H9 (cell line): ENCODE measurements at regions not wholly inside any gene's neighbourhood (a gene's known extent, or its start where the extent isn't known, plus 50 kb on each side); places are given as distances from the start of the nearest gene placed in this dataset.

Source experiments
- DNase-seq: peaks from one replicate; pipeline ENCODE4 v3.0.0-alpha.2; 2017
- H2AFZ ChIP-seq: one replicate; pipeline ENCODE4 v1.6.1; 2013; ENCODE audit warnings: mild to moderate bottlenecking, low read length, control low read depth, moderate library complexity
- H2AK5ac ChIP-seq: 2 replicates; pipeline ENCODE4 v1.6.1; 2013; ENCODE audit warnings: low read length, control low read depth, mixed read lengths; ENCODE audit not compliant: insufficient read length
- H2BK120ac ChIP-seq: one replicate; pipeline ENCODE4 v1.6.1; 2013; ENCODE audit warnings: low read depth, mild to moderate bottlenecking, low read length, control low read depth, inconsistent platforms; ENCODE audit not compliant: poor library complexity, severe bottlenecking
- H2BK12ac ChIP-seq: 2 replicates; pipeline ENCODE4 v1.6.1; 2013; ENCODE audit warnings: low read length, control low read depth, mixed read lengths, low read depth; ENCODE audit not compliant: insufficient read length
- H2BK15ac ChIP-seq: 2 replicates; pipeline ENCODE4 v1.6.1; 2013; ENCODE audit warnings: low read depth, low read length, control low read depth
- H2BK20ac ChIP-seq: one replicate; pipeline ENCODE4 v1.6.1; 2013; ENCODE audit warnings: low read depth, mild to moderate bottlenecking, low read length, control low read depth, inconsistent platforms; ENCODE audit not compliant: poor library complexity, severe bottlenecking
- H2BK5ac ChIP-seq: 2 replicates; pipeline ENCODE4 v1.6.1; 2013; ENCODE audit warnings: low read length, control low read depth, mixed read lengths; ENCODE audit not compliant: insufficient read length
- H3K14ac ChIP-seq: 2 replicates; pipeline ENCODE4 v1.6.1; 2013; ENCODE audit warnings: low read length, control low read depth; ENCODE audit not compliant: insufficient read depth
- H3K18ac ChIP-seq: 2 replicates; pipeline ENCODE4 v1.6.1; 2013; ENCODE audit warnings: low read depth, mild to moderate bottlenecking, mixed read lengths, low read length, control low read depth; ENCODE audit not compliant: insufficient read length
- H3K23ac ChIP-seq: 2 replicates; pipeline ENCODE4 v1.6.1; 2013; ENCODE audit warnings: low read length, control low read depth, mixed read lengths, low read depth; ENCODE audit not compliant: insufficient read length
- H3K23me2 ChIP-seq: 2 replicates; pipeline ENCODE4 v1.6.1; 2013; ENCODE audit warnings: low read depth, mild to moderate bottlenecking, mixed read lengths, low read length, control low read depth; ENCODE audit not compliant: insufficient read length, poor library complexity, severe bottlenecking
- H3K27ac ChIP-seq: 2 replicates; pipeline ENCODE4 v1.5.1; 2013; ENCODE audit warnings: low read length, control low read depth, mixed read lengths, low read depth; ENCODE audit not compliant: insufficient read length
- H3K27me3 ChIP-seq: 2 replicates; pipeline ENCODE4 v1.6.1; 2013; ENCODE audit warnings: low read length, control low read depth, inconsistent platforms; ENCODE audit not compliant: insufficient read depth
- H3K4ac ChIP-seq: 2 replicates; pipeline ENCODE4 v1.6.1; 2013; ENCODE audit warnings: low read depth, mild to moderate bottlenecking, control low read depth, inconsistent platforms, low read length, moderate library complexity
- H3K4me1 ChIP-seq: 2 replicates; pipeline ENCODE4 v1.6.1; 2013; ENCODE audit warnings: low read length, control low read depth, inconsistent platforms; ENCODE audit not compliant: insufficient read depth
- H3K4me2 ChIP-seq: 2 replicates; pipeline ENCODE4 v1.6.1; 2013; ENCODE audit warnings: low read length, control low read depth, mixed read lengths; ENCODE audit not compliant: insufficient read length, insufficient read depth
- H3K56ac ChIP-seq: 2 replicates; pipeline ENCODE4 v1.6.1; 2013; ENCODE audit warnings: low read depth, mild to moderate bottlenecking, mixed read lengths, low read length, control low read depth; ENCODE audit not compliant: insufficient read length
- H3K79me1 ChIP-seq: 2 replicates; pipeline ENCODE4 v1.6.1; 2013; ENCODE audit warnings: low read depth, mild to moderate bottlenecking, moderate library complexity, low read length, control low read depth, inconsistent platforms; ENCODE audit not compliant: insufficient read depth, poor library complexity, severe bottlenecking
- H3K79me2 ChIP-seq: 2 replicates; pipeline ENCODE4 v1.6.1; 2013; ENCODE audit warnings: low read length, control low read depth, inconsistent platforms; ENCODE audit not compliant: insufficient read depth
- H3K9ac ChIP-seq: 2 replicates; pipeline ENCODE4 v1.6.1; 2013; ENCODE audit warnings: low read length, control low read depth, mixed read lengths; ENCODE audit not compliant: insufficient read length; ENCODE audit errors: extremely low read depth
- H3K9me3 ChIP-seq: one replicate; pipeline ENCODE4 v1.6.1; 2013; ENCODE audit warnings: low read depth, low read length, inconsistent platforms; ENCODE audit not compliant: control insufficient read depth
- H3T11ph ChIP-seq: one replicate; pipeline ENCODE4 v1.6.1; 2013; ENCODE audit warnings: mild to moderate bottlenecking, low read length, control low read depth, inconsistent platforms
- H4K20me1 ChIP-seq: one replicate; pipeline ENCODE4 v1.6.1; 2013; ENCODE audit not compliant: control insufficient read depth, insufficient read length, insufficient read depth
- H4K5ac ChIP-seq: 2 replicates; pipeline ENCODE4 v1.6.1; 2013; ENCODE audit warnings: low read depth, mild to moderate bottlenecking, mixed read lengths, low read length, control low read depth; ENCODE audit not compliant: insufficient read length
- H4K8ac ChIP-seq: replicated peaks from 2 replicates; pipeline ENCODE4 v1.6.1; 2013; ENCODE audit warnings: low read length, control low read depth, mixed read lengths, low read depth; ENCODE audit not compliant: insufficient read length
- H4K91ac ChIP-seq: 2 replicates; pipeline ENCODE4 v1.6.1; 2013; ENCODE audit warnings: low read depth, mild to moderate bottlenecking, moderate library complexity, mixed read lengths, low read length, control low read depth; ENCODE audit not compliant: insufficient read length
- H3K27ac Mint-ChIP-seq, 3 experiments: 2 replicates in 2 of 3; 3 replicates in 1 of 3; pipeline ENCODE4 v1.8.0; 2020 to 2021; ENCODE audit warnings: mixed read lengths in 3 of 3, mild to moderate bottlenecking in 1 of 3, moderate library complexity in 1 of 3
- H3K27me3 Mint-ChIP-seq: 2 replicates; pipeline ENCODE4 v1.8.0; 2021; ENCODE audit warnings: low read depth, mild to moderate bottlenecking, moderate library complexity, mixed read lengths
- H3K36me3 Mint-ChIP-seq, 3 experiments: 2 replicates in 2 of 3; 3 replicates in 1 of 3; pipeline ENCODE4 v1.8.0; 2020 to 2021; ENCODE audit warnings: low read depth in 3 of 3, mixed read lengths in 3 of 3; ENCODE audit not compliant: insufficient read depth in 1 of 3
- H3K4me1 Mint-ChIP-seq, 2 experiments: 2 replicates each; pipeline ENCODE4 v1.8.0; 2020; ENCODE audit warnings: mixed read lengths in 2 of 2
- H3K4me3 Mint-ChIP-seq, 2 experiments: 2 replicates in 1 of 2; 3 replicates in 1 of 2; pipeline ENCODE4 v1.8.0; 2020 to 2021; ENCODE audit warnings: mild to moderate bottlenecking in 2 of 2, mixed read lengths in 2 of 2, moderate library complexity in 1 of 2
- H3K9me3 Mint-ChIP-seq, 2 experiments: 2 replicates in 1 of 2; 3 replicates in 1 of 2; pipeline ENCODE4 v1.8.0; 2020; ENCODE audit warnings: mild to moderate bottlenecking in 2 of 2, mixed read lengths in 2 of 2, moderate library complexity in 1 of 2
- TF ChIP-seq, protein P1 (sequence below): fragments of 200-600 bp; sonication (generic); conservative IDR thresholded peaks from 3 replicates; pipeline ENCODE4 v1.8.0; 2021; ENCODE audit warnings: antibody characterized with exemption, mild to moderate bottlenecking

DNA sequence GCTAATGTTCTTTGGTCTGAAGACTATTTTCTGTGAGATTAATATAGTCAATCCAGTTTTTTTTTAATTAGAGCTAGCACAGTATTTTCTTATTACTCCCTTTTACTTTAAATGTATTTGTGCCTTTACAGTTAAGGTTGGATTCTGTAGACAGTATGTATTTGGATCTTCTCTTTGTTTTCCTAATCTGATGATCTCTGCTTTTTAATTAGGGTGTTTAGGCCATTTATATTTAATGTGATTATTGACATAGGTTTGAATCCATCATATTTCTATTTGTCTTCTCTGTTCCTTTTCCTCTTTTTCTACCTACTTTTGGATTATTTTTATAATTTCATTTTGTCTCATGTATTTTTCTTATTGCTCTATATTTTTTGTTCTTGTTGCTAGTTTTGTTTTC lies 437.7 kb downstream of the CPS1 start:
- Histone ChIP-seq H4K20me1 (no peaks in the 10 kb centered on the region), H2BK5ac (no peak overlapping the region), H2BK15ac (no peak overlapping the region), H3K14ac (no peak overlapping the region), H3K23ac (no peak overlapping the region), H2BK20ac (no peak overlapping the region), H3K4ac (no peak overlapping the region), H2BK12ac (no peak overlapping the region), H2BK120ac (no peak overlapping the region), H2AFZ (no peak overlapping the region), H3K9ac (no peak overlapping the region), H3K23me2 (no peaks in the 10 kb centered on the region), H3K27me3 (no peaks in the 10 kb centered on the region), H3K79me2 (no peaks in the 10 kb centered on the region), H3K27ac (no peak overlapping the region), H4K91ac (no peak overlapping the region), H3K4me2 (no peak overlapping the region), H3K56ac (no peak overlapping the region), H3K79me1 (no peaks in the 10 kb centered on the region), H3T11ph (no peak overlapping the region), H4K8ac (no peak overlapping the region), H4K5ac (no peak overlapping the region), H2AK5ac (no peak overlapping the region), H3K9me3 (no peaks in the 10 kb centered on the region), H3K4me1 (no peaks in the 10 kb centered on the region), H3K18ac (no peak overlapping the region)
- no peak for DNase-seq
- Mint-ChIP-seq H3K4me1 (no peaks in the 10 kb centered on the region), H3K27me3 (no peaks in the 10 kb centered on the region), H3K36me3 (peaks cover 0 to 2% (median 0%) of the 10 kb centered on the region in 3 experiments; a peak in 2 of 7 replicates), H3K9me3 (peaks cover 5% of the 10 kb centered on the region in 2 experiments; a peak in 3 of 5 replicates), H3K27ac (no peak overlapping the region), H3K4me3 (no peak overlapping the region)
- TF ChIP-seq, protein P1, sequence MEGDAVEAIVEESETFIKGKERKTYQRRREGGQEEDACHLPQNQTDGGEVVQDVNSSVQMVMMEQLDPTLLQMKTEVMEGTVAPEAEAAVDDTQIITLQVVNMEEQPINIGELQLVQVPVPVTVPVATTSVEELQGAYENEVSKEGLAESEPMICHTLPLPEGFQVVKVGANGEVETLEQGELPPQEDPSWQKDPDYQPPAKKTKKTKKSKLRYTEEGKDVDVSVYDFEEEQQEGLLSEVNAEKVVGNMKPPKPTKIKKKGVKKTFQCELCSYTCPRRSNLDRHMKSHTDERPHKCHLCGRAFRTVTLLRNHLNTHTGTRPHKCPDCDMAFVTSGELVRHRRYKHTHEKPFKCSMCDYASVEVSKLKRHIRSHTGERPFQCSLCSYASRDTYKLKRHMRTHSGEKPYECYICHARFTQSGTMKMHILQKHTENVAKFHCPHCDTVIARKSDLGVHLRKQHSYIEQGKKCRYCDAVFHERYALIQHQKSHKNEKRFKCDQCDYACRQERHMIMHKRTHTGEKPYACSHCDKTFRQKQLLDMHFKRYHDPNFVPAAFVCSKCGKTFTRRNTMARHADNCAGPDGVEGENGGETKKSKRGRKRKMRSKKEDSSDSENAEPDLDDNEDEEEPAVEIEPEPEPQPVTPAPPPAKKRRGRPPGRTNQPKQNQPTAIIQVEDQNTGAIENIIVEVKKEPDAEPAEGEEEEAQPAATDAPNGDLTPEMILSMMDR, result no peak
